Choroid plexus epithelial cell (primary cell): ENCODE measurements at regions not wholly inside any gene's neighbourhood (a gene's known extent, or its start where the extent isn't known, plus 50 kb on each side); places are given as distances from the start of the nearest gene placed in this dataset.

Experiments used
- DNase-seq: peaks from one replicate; pipeline ENCODE4 v3.0.0-alpha.2; 2010; ENCODE audit warnings: low read depth
- H3K4me3 ChIP-seq: 2 replicates; pipeline ENCODE4 v1.5.1; 2011; ENCODE audit warnings: low read depth, mild to moderate bottlenecking, control low read depth, low read length, moderate library complexity
- TF ChIP-seq, protein P1 (sequence below): conservative IDR thresholded peaks from 2 replicates; pipeline ENCODE4 v1.5.1; 2011; ENCODE audit warnings: low read depth, mild to moderate bottlenecking, control low read depth, inconsistent platforms, low read length, moderate library complexity

DNA sequence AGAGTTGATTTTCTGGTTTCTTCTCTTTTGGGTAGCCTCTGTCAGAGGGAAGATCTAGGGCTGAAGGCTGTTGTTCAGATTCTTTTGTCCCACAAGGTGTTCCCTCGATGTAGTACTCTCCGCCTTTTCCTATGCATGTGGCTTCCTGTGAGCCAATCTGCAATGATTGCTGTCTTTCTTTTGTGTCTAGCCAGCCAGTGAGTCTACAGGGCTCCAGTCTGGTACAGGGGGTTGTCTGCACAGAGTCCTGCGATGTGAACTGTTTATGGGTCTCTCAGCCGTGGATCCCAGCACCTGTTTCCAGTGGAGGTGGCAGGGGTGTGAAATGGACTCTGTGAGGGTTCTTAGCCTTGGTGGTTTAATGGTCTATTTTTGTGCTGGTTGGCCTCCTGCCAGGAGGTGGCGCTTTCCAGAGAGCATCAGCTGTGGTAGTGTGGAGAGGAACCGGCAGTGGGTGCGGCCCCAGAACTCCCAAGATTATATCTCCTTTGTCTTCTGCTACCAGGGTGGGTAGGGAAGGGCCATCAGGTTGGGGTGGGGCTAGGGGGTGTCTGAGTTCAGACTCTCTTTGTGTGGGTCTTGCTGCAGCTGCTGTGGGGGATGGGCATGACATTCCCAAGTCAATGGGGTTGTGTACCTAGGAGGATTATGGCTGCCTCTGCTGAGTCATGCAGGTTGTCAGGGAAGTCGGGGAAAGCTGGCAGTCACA is 81.3 kb upstream of the C21orf91 start:
- DNase-seq = no peak
- no peak overlapping the region for H3K4me3 ChIP-seq
- TF ChIP-seq, protein P1, sequence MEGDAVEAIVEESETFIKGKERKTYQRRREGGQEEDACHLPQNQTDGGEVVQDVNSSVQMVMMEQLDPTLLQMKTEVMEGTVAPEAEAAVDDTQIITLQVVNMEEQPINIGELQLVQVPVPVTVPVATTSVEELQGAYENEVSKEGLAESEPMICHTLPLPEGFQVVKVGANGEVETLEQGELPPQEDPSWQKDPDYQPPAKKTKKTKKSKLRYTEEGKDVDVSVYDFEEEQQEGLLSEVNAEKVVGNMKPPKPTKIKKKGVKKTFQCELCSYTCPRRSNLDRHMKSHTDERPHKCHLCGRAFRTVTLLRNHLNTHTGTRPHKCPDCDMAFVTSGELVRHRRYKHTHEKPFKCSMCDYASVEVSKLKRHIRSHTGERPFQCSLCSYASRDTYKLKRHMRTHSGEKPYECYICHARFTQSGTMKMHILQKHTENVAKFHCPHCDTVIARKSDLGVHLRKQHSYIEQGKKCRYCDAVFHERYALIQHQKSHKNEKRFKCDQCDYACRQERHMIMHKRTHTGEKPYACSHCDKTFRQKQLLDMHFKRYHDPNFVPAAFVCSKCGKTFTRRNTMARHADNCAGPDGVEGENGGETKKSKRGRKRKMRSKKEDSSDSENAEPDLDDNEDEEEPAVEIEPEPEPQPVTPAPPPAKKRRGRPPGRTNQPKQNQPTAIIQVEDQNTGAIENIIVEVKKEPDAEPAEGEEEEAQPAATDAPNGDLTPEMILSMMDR = no peak

DNA sequence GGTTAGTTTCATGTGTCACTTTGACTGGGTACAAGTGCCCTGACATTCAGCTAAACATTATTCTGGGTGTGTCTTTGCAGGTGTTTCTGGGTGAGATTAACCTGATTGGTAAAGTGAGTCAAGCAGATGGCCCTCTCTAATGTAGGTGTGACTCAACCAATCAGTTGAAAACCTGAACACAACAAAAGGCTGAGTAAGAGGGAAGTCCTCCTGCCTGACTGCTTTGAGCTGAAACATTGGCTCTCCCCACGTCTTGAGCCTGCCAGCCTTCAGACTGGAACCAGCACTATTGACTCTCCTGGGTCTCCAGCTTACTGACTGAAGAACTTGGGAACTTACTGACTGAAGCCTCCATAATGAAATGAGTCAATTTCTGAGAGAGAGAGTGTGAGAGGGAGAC is 70.0 kb upstream of the C21orf91 start:
- DNase-seq = no peak
- TF ChIP-seq, protein P1 = no peak
- H3K4me3 ChIP-seq = no peak overlapping the region

DNA sequence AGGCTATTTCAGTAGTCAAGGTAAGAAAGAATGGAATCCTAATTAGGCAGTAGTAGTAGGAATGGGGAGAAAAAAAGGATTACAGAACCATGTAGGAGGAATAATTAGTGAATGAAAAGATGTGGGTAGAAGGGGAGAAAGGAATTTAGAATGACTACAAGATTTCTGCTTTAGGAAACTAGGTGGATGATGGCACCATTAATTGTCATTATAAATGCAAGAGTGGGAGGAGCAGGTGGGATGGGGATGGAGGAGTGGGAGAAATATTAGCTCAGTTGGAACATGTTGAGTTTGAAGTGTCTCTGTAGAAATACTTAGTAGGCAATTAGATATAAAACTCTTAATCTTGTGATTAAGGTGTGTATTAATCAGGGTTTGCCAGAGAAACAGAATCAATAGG is 50.0 kb upstream of the C21orf91 start:
- no peak for DNase-seq
- H3K4me3 ChIP-seq = no peak overlapping the region
- TF ChIP-seq, protein P1 = no peak
